Upper lobe of left lung (tissue), 6 donors: ENCODE measurements at regions not wholly inside any gene's neighbourhood (a gene's known extent, or its start where the extent isn't known, plus 50 kb on each side); places are given as distances from the start of the nearest gene placed in this dataset.
A peak's percentile ranks its signal among the peaks of the same experiment; 100 is the strongest.

Experiments used
- ATAC-seq, 2 donors: fragments of 200-7000 bp; cut with Tn5 transposase; one replicate each; pipeline ENCODE4 v1.9.1; 2022; ENCODE audit warnings: mild to moderate bottlenecking in 2 of 2, moderate library complexity in 2 of 2; ENCODE audit not compliant: low FRiP score in 2 of 2
- DNase-seq, 2 donors: peaks; one replicate each; pipeline ENCODE4 v3.0.0-alpha.2; 2019 to 2020
- H3K27ac ChIP-seq, 4 donors: fragments of 200-600 bp; sonication (generic); one replicate each; pipeline ENCODE4 v1.5.1; 2016 to 2019
- H3K27me3 ChIP-seq, 4 donors: fragments of 200-600 bp; sonication (generic); one replicate each; pipeline ENCODE4 v1.5.1; 2017 to 2019
- H3K36me3 ChIP-seq, 4 donors: fragments of 200-600 bp; sonication (generic); one replicate each; pipeline ENCODE4 v1.5.1; 2016 to 2019
- H3K4me1 ChIP-seq, 4 donors: fragments of 200-600 bp; sonication (generic); one replicate each; pipeline ENCODE4 v1.5.1; 2018 to 2019
- H3K4me3 ChIP-seq, 4 donors: fragments of 200-600 bp; sonication (generic); one replicate each; pipeline ENCODE4 v1.5.1; 2017 to 2019; ENCODE audit warnings: mild to moderate bottlenecking in 2 of 4, moderate library complexity in 1 of 4
- H3K9me3 ChIP-seq, 4 donors: fragments of 200-600 bp; sonication (generic); one replicate each; pipeline ENCODE4 v1.5.1; 2018 to 2019
- CTCF ChIP-seq, 6 experiments: fragments of 450-650 bp in 4 of 6; fragments of 200-600 bp in 2 of 6; sonication (generic) in 2 of 6; IDR thresholded peaks; one replicate each; pipeline ENCODE4 v1.5.1; 2016 to 2019; ENCODE audit warnings: antibody characterized with exemption in 6 of 6
- EP300 ChIP-seq, 4 donors: sonication (generic); formaldehyde crosslinking; IDR thresholded peaks; one replicate each; pipeline ENCODE4 v1.5.1; 2017; ENCODE audit warnings: antibody characterized with exemption in 4 of 4, control low read depth in 2 of 4
- POLR2A ChIP-seq, 4 donors: fragments of 450-650 bp; IDR thresholded peaks; one replicate each; pipeline ENCODE4 v1.5.1; 2016 to 2017; ENCODE audit warnings: antibody characterized with exemption in 4 of 4, mild to moderate bottlenecking in 2 of 4
- POLR2AphosphoS5 ChIP-seq, 2 donors: sonication (generic); formaldehyde crosslinking; IDR thresholded peaks; one replicate each; pipeline ENCODE4 v1.5.1; 2017; ENCODE audit warnings: antibody characterized with exemption in 2 of 2
- WGBS, 2 donors: methylation state at CpG; one replicate each; pipeline ENCODE4 v1.1.5; 2017 to 2018; 5-methylcytosine and 5-hydroxymethylcytosine counted together
- donor health status: DM: no; HTN: no; CAD: no; lungs with moderate emphysema.
- donor health status: DM: no; HTN: yes; CAD: no; lungs with severe emphysema.

GRCh38 chr13:99436686-99437416 is 64.4 kb upstream of the TM9SF2 start:
- Histone ChIP-seq H3K4me3 (no peak overlapping the region), H3K4me1 (peaks cover 22 to 28% (median 27%) of the 10 kb centered on the region in 4 donors), H3K36me3 (no peaks in the 10 kb centered on the region), H3K9me3 (no peaks in the 10 kb centered on the region), H3K27me3 (no peaks in the 10 kb centered on the region), H3K27ac (no peak overlapping the region)
- peak; percentile 87 to 93 for ATAC-seq
- peak; percentile 92 for DNase-seq
- TF ChIP-seq POLR2AphosphoS5 (IDR thresholded peaks at IDR 0.05) = no peak
- TF ChIP-seq CTCF (IDR thresholded peaks at IDR 0.05) = peak; percentile 99 to 100 (median 99)
- WGBS, 2 donors = 12 to 13% methylated on average over 22 to 27 of the region's 27 CpGs

GRCh38 chr13:99439048-99439447 is 62.2 kb upstream of the TM9SF2 start:
- 56 to 74% methylated on average over 7 of the region's 7 CpGs for WGBS, 2 donors

DNA sequence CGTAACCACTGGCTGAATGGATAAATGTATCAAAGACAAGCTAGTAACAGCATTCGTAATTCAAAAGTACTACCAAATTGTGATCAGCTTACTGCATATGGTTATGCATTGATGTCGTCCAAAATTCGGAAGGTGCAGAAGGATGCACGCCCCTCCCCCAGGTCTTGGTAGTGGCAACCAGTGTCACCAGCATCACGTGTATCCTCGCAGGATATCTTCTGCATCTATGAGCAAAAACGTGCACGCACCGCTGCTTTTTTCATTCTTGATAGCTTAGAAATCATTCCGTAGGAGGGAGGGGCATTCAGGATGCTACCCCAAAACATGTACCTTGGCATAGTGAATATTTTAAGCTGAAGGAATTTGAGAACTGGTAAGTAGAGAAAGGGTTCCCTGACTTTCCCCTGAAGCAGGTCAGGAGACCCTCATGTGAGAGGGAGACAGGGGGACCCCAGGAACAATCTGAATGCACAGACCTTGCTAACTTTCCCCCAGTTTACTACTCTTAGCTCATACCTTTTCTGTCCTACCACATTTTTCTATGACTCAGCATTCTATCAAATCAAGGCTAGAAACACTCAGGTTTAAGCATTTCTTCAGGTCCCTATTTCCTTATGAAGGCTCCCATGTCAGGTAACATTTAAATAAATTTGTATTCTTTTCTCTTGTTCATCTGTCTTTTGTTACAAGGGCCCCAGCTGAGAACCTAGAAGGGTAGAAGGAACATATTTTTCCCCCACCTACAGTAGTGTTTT is 61.2 kb upstream of the TM9SF2 start:
- no peaks in the 10 kb centered on the region for H3K9me3 ChIP-seq
- WGBS, 2 donors = 77% methylated on average over 11 of the region's 11 CpGs

More at GRCh38 chr13:99439048-99439447, 62.2 kb upstream of the TM9SF2 start:
- peak in 1 of 2 donors; percentile 30 for ATAC-seq
- Histone ChIP-seq H3K4me1 (peaks cover 9 to 18% (median 11%) of the 10 kb centered on the region in 4 donors), H3K9me3 (no peaks in the 10 kb centered on the region), H3K27ac (no peak overlapping the region), H3K4me3 (no peak overlapping the region), H3K36me3 (no peaks in the 10 kb centered on the region), H3K27me3 (no peaks in the 10 kb centered on the region)
- no peak for TF ChIP-seq POLR2AphosphoS5 (IDR thresholded peaks at IDR 0.05)
- TF ChIP-seq EP300 (IDR thresholded peaks at IDR 0.05) = no peak
- no peak for TF ChIP-seq CTCF (IDR thresholded peaks at IDR 0.05)
- no peak for TF ChIP-seq POLR2A (IDR thresholded peaks at IDR 0.05)
- DNase-seq = no peak

GRCh38 chr13:99442273-99442895 is 58.9 kb upstream of the TM9SF2 start:
- Histone ChIP-seq H3K36me3 (no peaks in the 10 kb centered on the region), H3K4me1 (peaks cover 0 to 7% (median 3%) of the 10 kb centered on the region in 4 donors), H3K9me3 (no peaks in the 10 kb centered on the region), H3K4me3 (no peak overlapping the region), H3K27ac (no peak overlapping the region), H3K27me3 (no peaks in the 10 kb centered on the region)
- TF ChIP-seq EP300 (IDR thresholded peaks at IDR 0.05) (no peak), CTCF (IDR thresholded peaks at IDR 0.05) (peak; percentile 77 to 93 (median 89))
- WGBS, 2 donors = 66 to 69% methylated on average over 7 of the region's 7 CpGs
- ATAC-seq = peak; percentile 78 to 90
- DNase-seq = no peak

More for the DNA sequence above, 61.2 kb upstream of the TM9SF2 start:
- H3K27me3 ChIP-seq = no peaks in the 10 kb centered on the region
- ATAC-seq (no peak), DNase-seq (no peak)
- peaks cover 8 to 18% (median 11%) of the 10 kb centered on the region in 4 donors for H3K4me1 ChIP-seq
- H3K36me3 ChIP-seq = no peaks in the 10 kb centered on the region
- no peak overlapping the region for H3K4me3 ChIP-seq
- TF ChIP-seq CTCF (IDR thresholded peaks at IDR 0.05) (no peak), POLR2AphosphoS5 (IDR thresholded peaks at IDR 0.05) (no peak), EP300 (IDR thresholded peaks at IDR 0.05) (no peak), POLR2A (IDR thresholded peaks at IDR 0.05) (no peak)
- no peak overlapping the region for H3K27ac ChIP-seq
